ENCODE measurements at regions not wholly inside any gene's neighbourhood (a gene's known extent, or its start where the extent isn't known, plus 50 kb on each side); places are given as distances from the start of the nearest gene placed in this dataset.

DNA sequence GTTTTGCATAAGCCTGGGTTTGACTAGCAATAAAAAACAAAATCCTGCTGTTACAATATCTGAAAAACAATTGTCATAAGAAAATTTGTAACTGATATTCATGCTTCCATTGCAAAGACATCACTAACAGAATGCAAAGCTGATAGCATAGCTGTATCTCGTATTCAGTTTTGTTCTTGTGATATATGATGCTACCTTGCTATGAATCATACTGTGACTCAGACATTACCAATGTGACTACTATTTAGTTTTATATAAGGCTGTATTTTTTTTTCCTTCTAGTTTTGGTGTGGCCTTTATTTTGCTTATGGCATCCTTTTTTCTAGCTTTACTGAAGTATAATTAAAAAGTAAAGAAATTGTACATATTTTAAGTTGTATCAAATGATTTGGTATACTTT, 1381.8 kb downstream of the MRPL39 start:
- Mint-ChIP-seq H3K9me3 (peaks cover 10% of the 10 kb centered on the region), H3K27ac (no peak overlapping the region), H3K4me3 (no peak overlapping the region), H3K4me1 (ENCODE audit: low read depth) (no peaks in the 10 kb centered on the region), H3K27me3 (no peaks in the 10 kb centered on the region), H3K36me3 (no peaks in the 10 kb centered on the region)
- CTCF ChIA-PET, result no interaction called here
- no peak for DNase-seq
- intact Hi-C loops (cut with micrococcal nuclease), result no loop called here
- POLR2A ChIA-PET, result no interaction called here

DNA sequence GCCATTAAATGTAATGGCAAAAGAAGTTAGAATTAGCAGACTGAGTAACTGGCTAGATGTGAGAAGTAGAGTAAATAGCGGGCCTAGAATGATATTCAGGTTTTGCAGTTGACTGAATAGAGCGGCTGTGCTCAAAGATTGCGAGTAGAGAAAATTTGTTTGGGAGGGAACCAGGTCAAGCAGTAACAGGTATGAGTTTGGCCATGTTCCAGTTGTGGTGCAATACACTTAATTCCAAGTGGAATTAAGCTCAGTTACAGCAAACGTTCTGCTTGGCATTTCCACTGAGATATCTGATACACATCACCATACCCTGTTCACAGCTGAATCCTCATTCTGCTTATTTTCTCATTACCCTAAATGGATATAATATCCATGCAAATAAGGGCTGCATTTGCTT, 1382.9 kb downstream of the MRPL39 start:
- intact Hi-C loops (cut with micrococcal nuclease), result no loop called here
- Mint-ChIP-seq H3K27ac (no peak overlapping the region), H3K4me3 (no peak overlapping the region), H3K4me1 (ENCODE audit: low read depth) (no peaks in the 10 kb centered on the region), H3K9me3 (peaks cover 10% of the 10 kb centered on the region), H3K36me3 (no peaks in the 10 kb centered on the region), H3K27me3 (no peaks in the 10 kb centered on the region)
- no peak for DNase-seq
- POLR2A ChIA-PET, result no interaction called here
- CTCF ChIA-PET, result interaction anchor here (0.6 kb wide), 1 partner anchor 330 kb away, joined by 3 read pairs; no protein-coding TSS in a partner anchor

DNA sequence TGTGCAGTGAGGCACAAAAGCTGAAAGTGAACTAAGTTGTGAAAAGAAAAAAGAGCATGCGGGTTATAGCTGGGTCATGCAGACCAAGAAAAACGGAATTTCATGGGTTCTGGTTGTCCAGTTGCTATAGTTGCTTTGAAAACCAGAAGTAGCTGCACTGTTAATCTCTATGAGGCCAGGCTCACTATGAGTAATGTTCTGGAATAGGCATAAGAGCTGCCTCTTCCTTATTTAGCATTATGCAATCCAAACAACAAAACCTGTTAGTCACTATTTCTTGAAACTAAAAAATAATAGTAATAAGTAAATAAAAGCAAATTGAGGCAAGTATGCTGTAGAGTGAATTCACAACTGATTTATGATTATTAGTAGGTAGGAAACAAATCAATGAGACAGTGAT, 1383.7 kb downstream of the MRPL39 start:
- no peak for DNase-seq
- no peak overlapping the region for H3K27ac Mint-ChIP-seq
- H3K27me3 Mint-ChIP-seq, result no peaks in the 10 kb centered on the region
- ChIA-PET CTCF (interaction anchor here (0.6 kb wide), 1 partner anchor 329 kb away, joined by 3 read pairs; no protein-coding TSS in a partner anchor), POLR2A (no interaction called here)
- no peaks in the 10 kb centered on the region for H3K36me3 Mint-ChIP-seq
- intact Hi-C loops (cut with micrococcal nuclease), result no loop called here
- no peak overlapping the region for H3K4me3 Mint-ChIP-seq
- H3K4me1 Mint-ChIP-seq (ENCODE audit: low read depth), result no peaks in the 10 kb centered on the region
- H3K9me3 Mint-ChIP-seq, result peaks cover 10% of the 10 kb centered on the region

DNA sequence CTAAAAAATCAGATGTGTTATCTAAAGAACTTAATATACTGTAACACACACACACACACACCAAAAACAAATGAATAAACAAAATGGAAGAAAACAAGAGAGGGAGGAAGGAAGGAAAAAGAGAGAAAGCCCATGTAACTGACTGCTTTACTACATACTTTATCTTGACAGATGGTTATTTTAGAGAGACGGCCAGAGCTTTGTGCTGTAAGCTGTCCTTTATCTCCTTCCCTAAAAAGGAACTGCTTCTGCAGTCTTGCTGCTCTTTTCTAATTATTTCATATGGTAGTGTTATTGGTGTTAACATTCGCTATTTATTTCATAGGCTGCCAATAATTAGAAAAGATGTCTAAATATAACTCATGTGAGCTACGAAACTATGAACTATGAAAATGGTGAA, 1384.6 kb downstream of the MRPL39 start:
- POLR2A ChIA-PET, result no interaction called here
- H3K27me3 Mint-ChIP-seq, result no peaks in the 10 kb centered on the region
- H3K4me3 Mint-ChIP-seq, result no peak overlapping the region
- no peaks in the 10 kb centered on the region for H3K4me1 Mint-ChIP-seq (ENCODE audit: low read depth)
- H3K36me3 Mint-ChIP-seq, result no peaks in the 10 kb centered on the region
- intact Hi-C loops (cut with micrococcal nuclease), result no loop called here
- H3K27ac Mint-ChIP-seq, result no peak overlapping the region
- CTCF ChIA-PET, result no interaction called here
- no peak for DNase-seq
- H3K9me3 Mint-ChIP-seq, result peaks cover 9% of the 10 kb centered on the region

DNA sequence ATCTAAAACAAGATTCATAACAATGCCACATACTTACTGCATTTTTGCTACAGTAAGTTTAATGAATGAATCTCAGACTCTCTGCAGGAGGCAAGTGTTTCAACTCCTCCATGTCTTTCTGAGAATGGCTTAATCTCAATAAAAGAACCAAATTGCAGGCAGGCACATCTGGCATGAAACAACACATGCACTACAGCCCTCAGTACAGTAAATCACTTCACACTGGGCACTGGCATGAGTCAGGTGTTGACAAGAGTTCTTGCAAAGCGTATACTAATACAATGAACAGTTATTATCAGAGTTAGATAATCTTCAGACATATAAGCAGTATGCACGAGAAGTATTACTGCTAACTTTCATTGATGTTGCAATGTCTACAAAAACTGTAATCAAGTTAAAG, 1386.8 kb downstream of the MRPL39 start:
- H3K36me3 Mint-ChIP-seq, result no peaks in the 10 kb centered on the region
- H3K9me3 Mint-ChIP-seq, result no peaks in the 10 kb centered on the region
- CTCF ChIA-PET, result no interaction called here
- no peak overlapping the region for H3K27ac Mint-ChIP-seq
- POLR2A ChIA-PET, result no interaction called here
- H3K27me3 Mint-ChIP-seq, result no peaks in the 10 kb centered on the region
- no peak overlapping the region for H3K4me3 Mint-ChIP-seq
- no peak for DNase-seq
- intact Hi-C loops (cut with micrococcal nuclease), result no loop called here
- no peaks in the 10 kb centered on the region for H3K4me1 Mint-ChIP-seq (ENCODE audit: low read depth)

DNA sequence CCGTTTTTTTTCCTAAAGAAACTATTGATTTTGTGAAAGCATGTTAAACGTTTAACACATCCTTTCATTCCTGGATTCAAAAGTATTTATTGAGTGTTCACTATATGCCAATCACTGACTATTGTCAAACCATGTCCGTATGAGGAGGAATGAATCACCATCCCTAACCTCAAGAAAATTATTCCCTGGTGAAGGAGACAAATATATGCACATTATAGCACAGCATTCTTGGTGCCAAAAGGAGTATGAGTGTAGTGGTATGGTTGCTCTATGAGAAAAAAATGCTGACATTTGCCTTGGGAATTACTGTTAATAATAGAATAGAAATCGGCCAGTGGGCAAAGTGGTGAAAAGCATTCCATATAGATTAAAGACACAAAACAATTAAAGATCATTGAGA, 1390.1 kb downstream of the MRPL39 start:
- no peak overlapping the region for H3K27ac Mint-ChIP-seq
- no peaks in the 10 kb centered on the region for H3K4me1 Mint-ChIP-seq (ENCODE audit: low read depth)

DNA sequence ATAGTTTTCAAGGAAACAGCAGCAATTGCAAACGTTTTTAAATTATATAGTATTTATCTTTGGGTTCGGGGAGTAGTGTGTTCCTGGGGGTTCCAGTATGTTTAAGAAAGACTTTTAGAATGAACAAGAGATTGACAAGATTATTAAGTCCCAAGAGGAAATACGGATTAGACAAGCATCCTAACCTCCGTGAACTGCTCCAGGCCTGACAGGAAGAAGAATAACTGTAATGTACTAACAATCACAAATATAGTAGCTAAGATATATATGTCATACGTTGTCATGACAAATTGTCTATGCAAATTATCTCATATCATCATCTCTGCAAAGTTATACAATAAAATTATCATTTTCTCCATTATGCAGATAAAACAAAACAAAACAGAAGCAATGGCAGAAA, 1397.2 kb downstream of the MRPL39 start:
- Mint-ChIP-seq H3K36me3 (no peaks in the 10 kb centered on the region), H3K9me3 (peaks cover 7% of the 10 kb centered on the region), H3K4me3 (no peak overlapping the region), H3K27ac (no peak overlapping the region), H3K4me1 (ENCODE audit: low read depth) (no peaks in the 10 kb centered on the region), H3K27me3 (no peaks in the 10 kb centered on the region)
- CTCF ChIA-PET, result no interaction called here
- DNase-seq, result no peak
- intact Hi-C loops (cut with micrococcal nuclease), result no loop called here
- POLR2A ChIA-PET, result no interaction called here

More for the DNA sequence above, 1390.1 kb downstream of the MRPL39 start:
- intact Hi-C loops (cut with micrococcal nuclease), result no loop called here
- CTCF ChIA-PET, result no interaction called here
- no peak for DNase-seq
- H3K9me3 Mint-ChIP-seq, result no peaks in the 10 kb centered on the region
- no peaks in the 10 kb centered on the region for H3K36me3 Mint-ChIP-seq
- no peak overlapping the region for H3K4me3 Mint-ChIP-seq
- no peaks in the 10 kb centered on the region for H3K27me3 Mint-ChIP-seq
- POLR2A ChIA-PET, result no interaction called here

DNA sequence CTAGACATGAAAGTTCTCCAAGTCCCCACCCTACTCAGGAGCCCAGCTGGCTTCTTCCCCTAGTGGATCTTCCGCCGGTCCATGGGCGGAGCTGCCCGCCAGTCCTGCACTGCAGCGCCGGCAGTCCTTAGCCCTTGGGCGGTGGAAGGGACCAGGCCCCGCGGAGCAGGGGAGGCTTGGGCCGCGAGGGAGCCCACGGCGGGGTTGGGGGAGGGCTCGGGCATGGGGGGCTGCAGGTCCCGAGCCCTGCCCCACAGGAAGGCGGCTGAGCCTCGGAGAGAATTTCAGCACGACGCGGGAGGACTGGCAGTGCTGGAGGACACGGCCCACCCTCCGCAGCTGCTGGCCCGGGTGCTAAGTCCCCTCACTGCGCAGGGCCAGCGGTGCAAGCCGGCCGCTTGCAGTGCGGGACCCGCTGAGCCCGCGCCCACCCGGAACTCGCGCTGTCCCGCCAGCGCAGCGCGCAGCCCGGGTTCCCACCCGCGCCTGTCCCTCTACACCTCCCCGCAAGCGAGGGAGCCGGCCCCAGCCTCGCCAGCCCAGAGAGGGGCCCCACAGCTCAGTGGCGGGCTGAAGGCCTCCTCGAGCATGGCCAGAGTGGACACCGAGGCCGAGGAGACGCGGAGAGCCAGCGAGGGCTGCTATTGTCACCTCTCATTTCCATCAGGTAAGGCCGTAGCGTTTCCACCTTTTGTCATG, 1398.6 kb downstream of the MRPL39 start:
- intact Hi-C loops (cut with micrococcal nuclease), result no loop called here
- no peak overlapping the region for H3K4me3 Mint-ChIP-seq
- H3K4me1 Mint-ChIP-seq (ENCODE audit: low read depth), result no peaks in the 10 kb centered on the region
- CTCF ChIA-PET, result no interaction called here
- H3K9me3 Mint-ChIP-seq, result peaks cover 7% of the 10 kb centered on the region
- DNase-seq, result no peak
- no peak overlapping the region for H3K27ac Mint-ChIP-seq
- POLR2A ChIA-PET, result no interaction called here
- H3K36me3 Mint-ChIP-seq, result no peaks in the 10 kb centered on the region
- H3K27me3 Mint-ChIP-seq, result no peaks in the 10 kb centered on the region

DNA sequence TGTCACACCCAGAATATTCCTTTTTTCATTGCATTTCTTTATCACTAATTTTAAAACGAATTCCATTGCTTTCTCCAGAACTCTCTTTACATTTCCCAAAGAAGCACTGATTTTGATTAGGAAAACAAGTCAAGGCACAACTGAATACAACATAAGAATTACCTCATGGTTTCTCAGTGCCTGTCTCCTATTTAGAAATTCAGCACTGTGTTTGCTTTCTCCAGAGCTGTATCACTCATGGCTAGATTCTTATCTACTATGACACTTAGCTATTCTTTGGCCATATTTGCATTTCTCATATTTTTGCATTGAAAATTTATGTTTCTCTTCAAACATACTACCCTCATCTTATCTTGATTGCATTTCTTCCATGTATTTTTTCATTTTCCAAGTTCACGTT, 1402.0 kb downstream of the MRPL39 start:
- CTCF ChIA-PET, result no interaction called here
- no peaks in the 10 kb centered on the region for H3K27me3 Mint-ChIP-seq
- H3K36me3 Mint-ChIP-seq, result no peaks in the 10 kb centered on the region
- no peak overlapping the region for H3K27ac Mint-ChIP-seq
- intact Hi-C loops (cut with micrococcal nuclease), result no loop called here
- no peak for DNase-seq
- peaks cover 7% of the 10 kb centered on the region for H3K9me3 Mint-ChIP-seq
- H3K4me1 Mint-ChIP-seq (ENCODE audit: low read depth), result no peaks in the 10 kb centered on the region
- H3K4me3 Mint-ChIP-seq, result no peak overlapping the region
- POLR2A ChIA-PET, result no interaction called here

DNA sequence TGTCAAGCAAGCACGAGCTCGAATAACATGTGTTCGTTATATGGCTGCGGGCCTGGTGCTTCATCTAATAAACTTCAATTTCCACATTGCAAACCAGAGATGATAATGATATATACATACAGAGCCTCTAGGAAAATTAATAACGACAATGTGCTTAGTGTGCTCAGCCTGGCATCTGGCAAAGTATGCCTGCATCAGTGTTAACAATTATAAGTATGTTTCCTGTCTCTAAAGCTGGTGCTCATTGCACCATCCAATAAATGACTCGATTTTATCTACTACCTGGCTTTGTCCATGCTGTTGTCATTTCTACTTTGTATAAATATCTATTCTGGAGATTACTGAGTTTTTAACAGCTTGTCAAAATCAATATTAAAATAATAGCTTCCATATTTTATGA, 1402.6 kb downstream of the MRPL39 start:
- H3K4me1 Mint-ChIP-seq (ENCODE audit: low read depth), result no peaks in the 10 kb centered on the region
- intact Hi-C loops (cut with micrococcal nuclease), result no loop called here
- peaks cover 5% of the 10 kb centered on the region for H3K9me3 Mint-ChIP-seq
- no peaks in the 10 kb centered on the region for H3K36me3 Mint-ChIP-seq
- H3K4me3 Mint-ChIP-seq, result no peak overlapping the region
- no peak overlapping the region for H3K27ac Mint-ChIP-seq
- CTCF ChIA-PET, result no interaction called here
- H3K27me3 Mint-ChIP-seq, result no peaks in the 10 kb centered on the region
- DNase-seq, result no peak
- POLR2A ChIA-PET, result no interaction called here

DNA sequence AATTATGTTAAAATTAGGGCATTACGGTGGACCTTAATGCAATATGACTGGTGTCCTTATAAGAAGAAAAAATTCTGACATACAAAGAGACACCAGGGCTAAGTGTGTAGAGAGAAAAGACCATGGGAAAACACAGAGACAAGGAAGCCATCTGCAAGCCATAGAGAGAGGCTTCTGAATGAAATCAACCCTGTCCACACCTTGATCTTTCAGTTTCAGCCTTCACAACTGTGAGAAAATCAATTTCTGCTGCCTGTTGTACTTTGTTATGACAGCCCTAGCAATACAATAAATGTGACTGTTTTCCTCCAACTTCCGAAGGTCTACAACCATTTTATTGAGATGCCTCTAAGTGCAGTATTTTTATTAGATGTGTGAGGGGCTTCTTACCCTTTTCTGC, 1407.2 kb downstream of the MRPL39 start:
- H3K36me3 Mint-ChIP-seq, result no peaks in the 10 kb centered on the region
- intact Hi-C loops (cut with micrococcal nuclease), result no loop called here
- ChIA-PET POLR2A (no interaction called here), CTCF (no interaction called here)
- no peaks in the 10 kb centered on the region for H3K27me3 Mint-ChIP-seq
- H3K27ac Mint-ChIP-seq, result no peak overlapping the region
- no peaks in the 10 kb centered on the region for H3K4me1 Mint-ChIP-seq (ENCODE audit: low read depth)
- H3K9me3 Mint-ChIP-seq, result no peaks in the 10 kb centered on the region
- DNase-seq, result no peak
- no peak overlapping the region for H3K4me3 Mint-ChIP-seq

DNA sequence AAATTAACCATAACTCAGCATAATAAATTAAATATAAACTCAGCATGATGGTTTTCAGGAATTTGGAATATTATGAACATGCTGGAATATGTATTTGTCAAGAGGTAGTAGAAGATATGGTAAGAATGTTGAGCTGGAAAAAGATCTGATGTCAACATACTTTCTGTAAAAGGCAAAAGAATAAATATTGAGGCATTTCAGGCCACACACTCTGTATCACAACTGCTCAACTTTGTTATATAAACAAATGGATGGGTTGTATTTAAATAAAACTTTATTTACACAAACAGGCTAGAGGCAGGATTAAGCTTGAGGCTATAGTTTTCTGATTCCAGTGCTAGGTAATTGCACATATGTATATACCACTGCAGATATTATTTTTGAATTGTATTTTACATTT, 1409.4 kb downstream of the MRPL39 start:
- Mint-ChIP-seq H3K9me3 (no peaks in the 10 kb centered on the region), H3K27ac (no peak overlapping the region)
- POLR2A ChIA-PET, result no interaction called here

DNA sequence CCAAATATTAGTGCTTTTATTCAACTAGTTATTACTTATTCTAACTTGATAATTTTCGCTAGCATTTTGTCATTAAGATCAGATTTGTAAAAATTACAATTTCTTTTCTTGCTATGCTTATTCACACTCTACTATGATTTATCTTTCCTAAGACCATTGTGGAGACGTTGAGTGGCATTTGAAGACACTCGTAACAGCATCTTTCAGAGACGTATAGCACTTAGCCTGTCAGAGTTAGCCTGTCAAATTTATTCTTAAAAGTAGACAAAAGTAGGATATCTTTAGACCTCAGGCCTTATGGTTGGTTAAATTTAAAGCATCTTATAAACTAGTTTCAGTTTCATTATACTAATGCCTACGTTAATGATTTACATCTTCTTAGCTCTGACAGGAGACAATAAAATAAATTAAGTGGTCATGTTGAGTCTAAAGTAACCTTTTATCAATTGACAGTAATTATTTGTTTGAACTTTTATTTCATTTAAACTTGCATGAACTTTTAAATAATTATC, 1410.1 kb downstream of the MRPL39 start:
- no peaks in the 10 kb centered on the region for H3K4me1 Mint-ChIP-seq (ENCODE audit: low read depth)
- no peak overlapping the region for H3K27ac Mint-ChIP-seq
- H3K9me3 Mint-ChIP-seq, result no peaks in the 10 kb centered on the region
- no peak overlapping the region for H3K4me3 Mint-ChIP-seq
- ChIA-PET CTCF (no interaction called here), POLR2A (no interaction called here)
- H3K36me3 Mint-ChIP-seq, result no peaks in the 10 kb centered on the region
- no peaks in the 10 kb centered on the region for H3K27me3 Mint-ChIP-seq
- DNase-seq, result no peak
- intact Hi-C loops (cut with micrococcal nuclease), result no loop called here

More for the DNA sequence above, 1409.4 kb downstream of the MRPL39 start:
- H3K27me3 Mint-ChIP-seq, result no peaks in the 10 kb centered on the region
- CTCF ChIA-PET, result no interaction called here
- no peaks in the 10 kb centered on the region for H3K36me3 Mint-ChIP-seq
- H3K4me3 Mint-ChIP-seq, result no peak overlapping the region
- no peak for DNase-seq
- no peaks in the 10 kb centered on the region for H3K4me1 Mint-ChIP-seq (ENCODE audit: low read depth)
- intact Hi-C loops (cut with micrococcal nuclease), result no loop called here

All from activated CD4-positive, alpha-beta memory T cell treated with anti-CD3 and anti-CD28 coated beads for 36 hours (primary cell).